K562 (cell line): ENCODE measurements at regions not wholly inside any gene's neighbourhood (a gene's known extent, or its start where the extent isn't known, plus 50 kb on each side); places are given as distances from the start of the nearest gene placed in this dataset.

Experiments
- CCAR2 ChIP-seq: fragments of 200-400 bp; formaldehyde crosslinking; IDR thresholded peaks from 2 replicates; pipeline ENCODE4 v1.6.1; 2017; ENCODE audit warnings: mild to moderate bottlenecking, low read depth, low read length
- DPF2 ChIP-seq: fragments of 450-650 bp; IDR thresholded peaks from 2 replicates; pipeline ENCODE4 v1.6.1; 2016
- EP300 ChIP-seq: IDR thresholded peaks from 2 replicates; pipeline ENCODE4 v1.6.1; 2012; ENCODE audit warnings: low read length, improper control_type of control experiment
- JUND ChIP-seq, 2 experiments: IDR thresholded peaks; 2 replicates in 1 of 2; 3 replicates in 1 of 2; pipeline ENCODE4 v1.6.1; 2011; ENCODE audit warnings: borderline replicate concordance in 2 of 2, low read depth in 2 of 2, low read length in 2 of 2, improper control_type of control experiment in 1 of 2, missing biosample characterization in 1 of 2, missing genetic modification characterization in 1 of 2, missing genetic modification reagents in 1 of 2
- NFIC ChIP-seq: fragments of 450-650 bp; IDR thresholded peaks from 2 replicates; pipeline ENCODE4 v1.6.1; 2017; ENCODE audit warnings: mild to moderate bottlenecking, inconsistent platforms
- POLR2AphosphoS5 ChIP-seq: IDR thresholded peaks from 2 replicates; pipeline ENCODE4 v1.6.1; 2011; ENCODE audit warnings: mild to moderate bottlenecking, low read depth, low read length, moderate library complexity; ENCODE audit not compliant: control insufficient read depth, insufficient read depth
- RFX1 ChIP-seq: fragments of 450-650 bp; IDR thresholded peaks from 2 replicates; pipeline ENCODE4 v1.6.1; 2016; ENCODE audit warnings: mild to moderate bottlenecking, moderate library complexity
- SIN3A ChIP-seq, 2 experiments: fragments of 150-350 bp in 1 of 2; IDR thresholded peaks; 2 replicates each; pipeline ENCODE4 v1.6.1; 2011 to 2016; ENCODE audit warnings: borderline replicate concordance in 2 of 2, low read depth in 2 of 2, low read length in 2 of 2, mild to moderate bottlenecking in 2 of 2, moderate library complexity in 2 of 2; ENCODE audit not compliant: control insufficient read depth in 1 of 2
- SIRT6 ChIP-seq: IDR thresholded peaks from one replicate; pipeline ENCODE4 v1.6.1; 2012; ENCODE audit warnings: low read depth, mild to moderate bottlenecking, control low read depth, inconsistent platforms, low read length, moderate library complexity
- SP1 ChIP-seq: sonication (generic); formaldehyde crosslinking; IDR thresholded peaks from 2 replicates; pipeline ENCODE4 v1.8.1; 2022; ENCODE audit warnings: mild to moderate bottlenecking, missing genetic modification reagents
- ZNF76 ChIP-seq: fragments of 250-450 bp; sonication (Bioruptor Pico); IDR thresholded peaks from 2 replicates; pipeline ENCODE4 v1.4.0; 2020; ENCODE audit warnings: mild to moderate bottlenecking, moderate library complexity, borderline replicate concordance
- TF ChIP-seq, protein P1 (sequence below): fragments of 450-650 bp; formaldehyde crosslinking; IDR thresholded peaks from 2 replicates; pipeline ENCODE4 v1.4.0; 2022; ENCODE audit warnings: mild to moderate bottlenecking, moderate library complexity

DNA sequence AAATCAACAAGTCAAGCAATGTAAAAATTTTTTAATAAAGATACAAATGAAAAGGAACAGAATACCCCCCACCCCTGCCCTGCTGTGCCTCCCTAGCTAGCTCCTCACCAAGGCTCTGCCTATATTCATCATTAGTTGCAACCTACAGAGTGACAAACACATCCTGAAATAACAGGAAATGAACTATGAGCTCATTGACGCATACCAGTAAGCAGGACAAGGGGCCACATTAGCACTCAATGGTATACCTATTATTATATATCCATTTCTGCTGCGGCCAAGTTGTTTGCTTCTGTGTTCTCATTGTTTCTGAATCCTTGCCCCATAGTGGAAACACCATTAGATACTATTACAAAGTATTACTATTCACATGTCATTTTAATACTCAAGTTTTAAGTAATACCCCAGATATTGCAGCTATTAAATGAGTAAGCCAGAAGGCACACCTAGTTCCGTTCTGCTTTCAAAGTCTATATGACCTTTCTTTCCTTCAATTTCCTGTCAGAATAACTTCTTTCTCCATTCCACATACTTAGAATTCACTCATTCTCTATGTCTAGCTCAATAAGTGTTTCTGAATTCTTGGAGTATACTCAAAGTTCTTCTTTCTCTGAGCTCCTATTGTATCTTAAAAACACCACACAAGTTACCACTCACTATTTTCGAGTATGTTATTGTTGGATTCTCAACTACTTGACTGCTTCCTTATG lies 1214.9 kb downstream of the PLA2G4A start:
- TF ChIP-seq JUND (IDR thresholded peaks at IDR 0.05; ENCODE audit: borderline replicate concordance, low read depth, low read length) (no peak), JUND (tag; IDR thresholded peaks at IDR 0.05; ENCODE audit: borderline replicate concordance, low read depth, low read length) (no peak), SIRT6 (no peak), RFX1 (no peak), EP300 (no peak), ZNF76 (CRISPR knock-in tag) (no peak), NFIC (no peak), SIN3A (IDR thresholded peaks at IDR 0.05; ENCODE audit: borderline replicate concordance in 2 of 2, control insufficient read depth in 1 of 2, low read depth in 2 of 2, low read length in 2 of 2) (no peak), POLR2AphosphoS5 (no peak), SP1 (CRISPR knock-in tag) (no peak), CCAR2 (no peak), DPF2 (no peak)
- TF ChIP-seq, protein P1, sequence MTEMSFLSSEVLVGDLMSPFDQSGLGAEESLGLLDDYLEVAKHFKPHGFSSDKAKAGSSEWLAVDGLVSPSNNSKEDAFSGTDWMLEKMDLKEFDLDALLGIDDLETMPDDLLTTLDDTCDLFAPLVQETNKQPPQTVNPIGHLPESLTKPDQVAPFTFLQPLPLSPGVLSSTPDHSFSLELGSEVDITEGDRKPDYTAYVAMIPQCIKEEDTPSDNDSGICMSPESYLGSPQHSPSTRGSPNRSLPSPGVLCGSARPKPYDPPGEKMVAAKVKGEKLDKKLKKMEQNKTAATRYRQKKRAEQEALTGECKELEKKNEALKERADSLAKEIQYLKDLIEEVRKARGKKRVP (CRISPR knock-in tag), result no peak
